HG03432 (cell line): ENCODE measurements at regions not wholly inside any gene's neighbourhood (a gene's known extent, or its start where the extent isn't known, plus 50 kb on each side); places are given as distances from the start of the nearest gene placed in this dataset.
"Not testable (repeated sequence)": the region's sequence is repeated elsewhere in the genome, so short reads cannot be mapped to it uniquely, and the experiment has no call there.

ENCODE experiments used
- ATAC-seq: cut with Tn5 transposase; IDR thresholded peaks from one replicate; pipeline ENCODE4 v1.9.1; 2021; ENCODE audit warnings: mild to moderate bottlenecking, moderate library complexity; ENCODE audit not compliant: unreplicated experiment

DNA sequence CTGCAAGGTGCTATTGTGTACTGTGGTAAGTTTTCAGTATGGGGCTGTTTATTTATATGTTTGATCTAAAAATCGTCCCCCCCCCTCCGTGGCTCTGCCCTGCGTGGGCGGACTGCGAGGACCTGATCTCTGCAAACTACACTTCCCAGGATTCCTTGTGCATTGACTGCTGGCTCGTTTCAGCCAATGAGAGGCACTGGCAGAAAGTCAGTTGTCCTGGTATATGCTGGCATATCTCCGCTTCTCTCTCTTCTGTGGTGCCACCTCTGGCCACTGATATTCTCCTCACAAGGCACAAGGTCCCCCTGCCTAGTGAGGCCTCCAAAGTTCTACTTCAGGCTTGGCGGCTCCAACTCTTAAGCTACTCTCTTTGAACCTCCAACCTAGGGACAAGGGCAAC lies 168.8 kb upstream of the ZFP42 start:
- ATAC-seq: no peak

DNA sequence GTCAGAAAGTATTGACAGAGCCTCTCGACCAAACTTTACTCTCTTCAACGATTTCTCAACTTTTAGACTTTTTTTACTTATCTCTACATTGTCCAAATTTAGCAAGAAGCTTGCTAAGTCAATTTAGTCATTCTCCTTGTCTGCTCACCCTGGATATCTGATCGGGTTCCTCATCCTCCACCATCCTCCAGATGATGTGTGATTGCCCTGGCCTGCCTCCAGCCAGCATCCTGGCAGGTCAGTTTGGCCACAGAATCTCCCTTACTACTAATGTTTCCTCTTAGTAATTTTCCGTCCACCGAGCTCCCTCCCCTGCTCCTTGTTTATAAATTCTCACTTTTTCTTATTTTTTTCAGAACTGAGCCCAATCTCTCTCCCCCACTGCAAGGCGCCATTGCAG lies 167.9 kb upstream of the ZFP42 start:
- ATAC-seq: no peak

DNA sequence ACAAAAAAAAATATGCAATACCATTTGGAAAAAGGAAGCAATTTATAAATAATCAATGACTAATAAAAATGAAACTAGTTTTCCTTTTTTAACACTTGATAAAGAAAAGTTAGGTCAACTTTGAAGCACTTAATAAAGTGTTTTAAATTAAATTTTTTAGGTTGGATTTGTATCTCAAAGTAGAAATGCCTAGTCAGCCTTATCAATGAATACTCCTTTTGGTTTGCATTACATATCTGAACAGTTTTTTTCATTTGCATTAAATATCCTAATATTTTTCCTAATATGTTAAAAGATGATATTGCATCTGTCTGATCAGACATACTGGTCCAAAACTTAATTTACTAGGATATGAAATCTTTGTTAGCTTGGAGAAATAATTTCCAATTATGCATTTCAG lies 155.8 kb upstream of the ZFP42 start:
- ATAC-seq: no peak

DNA sequence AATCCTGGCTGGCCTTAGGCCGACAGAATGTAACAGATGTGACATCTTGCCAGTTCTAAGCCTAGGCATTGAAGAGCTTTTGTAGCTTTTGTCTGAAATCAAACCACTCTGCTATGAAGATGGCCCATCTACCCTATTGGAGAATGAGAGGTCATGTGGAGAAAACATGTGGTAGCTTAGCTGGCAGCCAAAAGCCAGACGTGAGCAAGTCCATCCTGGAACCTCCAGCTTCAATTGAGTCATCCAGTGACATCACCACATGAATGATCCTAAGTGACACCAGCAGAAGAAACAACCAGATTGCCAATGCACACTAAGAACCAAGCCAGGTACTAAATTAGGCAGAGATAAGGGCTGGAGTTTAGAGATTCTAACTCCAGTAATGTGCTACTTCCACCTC lies 154.8 kb upstream of the ZFP42 start:
- no peak for ATAC-seq

DNA sequence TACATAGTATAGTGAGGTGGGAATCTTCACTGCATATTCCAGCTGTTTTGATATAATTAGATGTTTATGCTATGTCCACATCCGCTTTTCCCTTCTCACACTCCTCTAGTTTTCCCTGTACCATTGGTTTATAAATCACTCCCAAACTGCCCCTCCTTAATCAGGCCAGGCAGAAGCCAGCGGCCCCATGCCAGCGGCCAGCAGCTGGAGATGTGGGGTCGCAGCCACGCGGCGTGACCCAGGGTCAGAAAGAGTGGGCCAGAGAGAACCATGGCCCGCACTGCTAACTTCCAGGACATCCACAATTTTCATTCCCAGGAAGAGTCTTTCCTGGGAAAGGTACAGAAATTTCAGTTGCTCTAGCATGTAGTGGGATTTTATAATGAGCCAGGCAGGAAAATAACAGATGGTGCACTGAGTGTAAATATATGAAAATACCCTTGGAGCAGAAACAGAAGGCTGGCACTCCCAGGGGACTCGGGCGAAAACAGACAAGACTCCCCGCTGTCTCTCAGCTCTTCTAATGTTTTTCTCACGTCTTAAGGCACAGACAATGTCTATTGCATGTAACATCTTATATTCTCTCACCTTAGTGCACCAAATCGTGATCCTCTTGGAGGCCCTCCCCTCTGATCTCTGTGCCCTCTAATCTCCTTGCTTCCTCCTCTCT lies 145.9 kb upstream of the ZFP42 start:
- ATAC-seq: no peak

DNA sequence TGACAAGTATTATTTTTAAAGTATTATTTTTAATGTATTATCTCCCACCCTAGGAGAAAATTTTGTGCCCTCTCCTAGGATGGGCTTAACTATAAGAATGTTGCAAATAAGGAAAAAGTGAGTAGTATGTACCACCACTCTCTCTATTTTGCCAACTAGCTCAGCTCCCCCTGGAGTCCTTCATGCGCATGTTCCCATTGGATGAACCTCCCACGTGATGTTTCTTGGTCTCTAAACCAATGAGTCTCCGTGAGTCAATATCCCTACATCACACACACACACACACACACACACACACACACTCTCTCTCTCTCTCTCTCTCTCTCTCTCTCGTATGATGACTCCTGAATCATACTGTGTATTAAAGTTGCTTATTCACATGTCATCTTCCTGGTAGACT lies 129.7 kb upstream of the ZFP42 start:
- no peak for ATAC-seq

DNA sequence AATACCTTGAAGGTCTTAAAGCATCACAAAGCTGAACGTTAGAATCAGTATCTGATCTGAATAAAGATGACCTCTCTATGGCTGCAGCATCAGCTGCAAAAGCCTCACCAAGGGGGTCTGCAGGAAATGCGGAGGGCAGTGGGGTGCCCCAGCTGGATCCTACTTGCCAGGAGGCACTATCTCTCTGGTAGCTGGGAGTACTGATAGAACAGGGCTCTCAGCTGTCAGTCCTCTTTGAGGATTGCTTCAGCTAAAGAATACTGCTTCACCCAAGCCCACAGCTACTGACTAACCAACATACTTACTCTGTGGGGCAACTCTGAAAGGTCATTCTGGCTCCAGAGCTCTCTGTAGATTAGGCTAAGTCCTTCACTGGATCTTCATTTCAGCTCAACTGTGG lies 112.5 kb upstream of the ZFP42 start:
- ATAC-seq: no peak

DNA sequence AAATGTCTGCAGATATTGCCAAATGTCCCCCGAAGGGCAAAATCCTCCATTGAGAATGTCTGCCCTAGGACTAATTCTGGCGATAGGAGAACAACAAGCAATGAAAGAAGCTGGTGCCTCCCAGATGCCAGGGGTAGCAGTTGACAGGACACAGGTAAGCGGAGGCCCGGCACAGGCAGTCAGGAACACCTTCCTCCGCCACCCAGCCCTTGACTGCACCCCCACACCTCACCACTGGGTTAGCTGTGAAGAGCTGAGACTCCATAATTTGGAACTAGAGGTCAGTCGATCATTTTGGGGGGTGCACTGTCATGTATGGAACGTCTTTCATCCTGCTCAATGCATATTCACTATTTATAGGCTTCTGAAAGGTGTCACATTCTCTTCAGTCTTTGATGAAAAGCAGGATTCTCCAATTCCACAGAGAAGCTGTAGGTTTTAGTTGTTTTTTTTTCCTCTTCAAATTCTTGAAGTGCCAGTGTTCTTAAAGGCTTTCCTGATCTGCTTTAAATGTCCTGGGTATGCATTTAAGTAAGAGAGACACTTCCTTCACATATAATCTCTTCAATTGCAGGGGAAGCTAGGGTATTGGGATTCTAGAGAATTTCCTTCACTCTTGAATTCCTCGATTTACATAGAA lies 111.6 kb upstream of the ZFP42 start:
- ATAC-seq: no peak

DNA sequence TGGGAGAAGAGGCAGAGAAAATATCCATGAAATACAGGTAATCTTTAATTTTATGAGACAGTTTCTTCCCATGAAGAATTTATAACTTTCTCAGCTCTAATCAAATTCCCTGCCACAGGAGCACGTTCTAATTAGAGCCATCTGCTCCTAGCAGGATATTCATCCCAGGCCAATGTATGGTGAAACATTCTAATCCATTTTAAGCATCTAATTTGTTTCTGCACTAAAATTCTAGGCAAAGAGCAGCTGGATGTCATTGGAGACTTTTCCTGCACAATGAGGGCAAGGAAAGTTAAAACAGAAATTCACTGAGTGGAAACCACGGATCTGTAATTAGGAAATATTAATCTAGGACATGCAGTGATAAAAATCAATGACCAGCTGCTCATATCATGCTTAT lies 107.7 kb upstream of the ZFP42 start:
- ATAC-seq: no peak

DNA sequence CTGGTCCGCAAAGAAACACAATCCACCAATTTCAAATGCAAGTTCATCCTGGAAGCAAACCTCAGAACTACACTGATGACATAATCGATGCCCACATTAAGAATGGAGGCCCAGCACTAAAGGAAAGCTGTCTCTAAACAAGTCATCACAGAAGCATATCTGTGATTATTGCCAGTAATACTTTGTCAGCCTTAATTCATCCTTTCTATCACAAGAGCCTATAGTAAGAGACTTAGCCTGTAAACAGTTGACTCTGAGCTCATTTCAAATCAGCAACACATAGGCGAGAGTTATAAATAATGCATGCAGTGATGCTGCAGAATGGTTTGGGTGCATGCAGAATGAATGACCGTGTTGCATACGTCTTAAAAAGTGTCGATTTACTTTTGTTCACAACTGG lies 105.9 kb upstream of the ZFP42 start:
- no peak for ATAC-seq

DNA sequence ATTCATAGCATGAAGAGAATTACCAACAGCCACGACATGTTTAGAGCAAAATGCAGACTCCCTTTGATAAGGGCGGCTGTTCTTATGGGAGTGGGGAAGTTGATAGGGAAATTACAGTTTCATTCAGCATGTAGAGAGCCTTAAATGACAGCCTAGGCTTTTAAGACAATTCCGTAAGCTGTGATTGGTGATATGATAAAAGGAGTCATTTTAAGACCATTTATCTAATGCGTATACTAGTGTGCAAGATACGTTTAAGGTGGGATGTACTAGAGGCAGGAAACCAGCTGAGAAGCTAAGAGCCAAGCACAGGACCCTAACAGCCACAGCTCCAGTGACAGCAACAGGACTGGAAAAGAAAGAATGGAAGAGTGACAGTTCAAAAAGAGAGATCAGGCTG lies 102.2 kb upstream of the ZFP42 start:
- ATAC-seq: no peak

DNA sequence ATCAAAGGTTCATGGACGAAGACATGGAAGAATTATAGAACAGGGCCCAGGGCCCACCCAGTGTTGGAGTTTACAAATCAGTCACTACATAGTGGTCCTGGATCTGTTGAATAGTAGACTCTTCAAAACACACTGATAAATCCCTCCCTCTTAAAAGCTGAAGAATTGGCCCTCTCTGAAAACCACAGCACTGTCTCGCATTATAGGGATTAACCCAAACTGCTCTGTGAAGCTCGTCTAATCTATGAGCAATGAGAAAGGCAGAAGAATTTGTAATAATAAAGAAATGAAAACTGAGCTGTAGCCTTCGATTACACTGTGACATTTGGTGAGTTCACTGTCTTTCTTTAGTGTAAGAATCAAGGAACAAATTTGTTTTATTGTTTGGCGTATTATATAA lies 92.5 kb upstream of the ZFP42 start:
- no peak for ATAC-seq

DNA sequence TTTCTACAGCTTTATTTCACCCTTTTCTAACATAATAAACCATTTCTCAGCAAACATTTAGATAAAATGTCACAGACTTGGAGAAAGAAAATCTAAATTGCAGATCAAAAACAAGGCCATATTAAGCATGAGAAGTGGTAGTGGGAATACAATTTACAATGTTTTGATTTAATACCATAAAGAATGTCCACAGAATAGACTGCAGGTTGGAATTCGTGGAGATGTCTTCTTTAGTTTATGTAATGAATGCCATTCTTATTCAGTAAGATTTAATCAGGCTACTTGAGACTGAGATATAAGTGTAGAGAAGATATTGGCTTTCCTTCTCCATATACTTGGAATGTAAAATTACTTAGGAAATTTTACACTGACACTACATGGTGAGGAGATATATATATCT lies 91.9 kb upstream of the ZFP42 start:
- no peak for ATAC-seq

DNA sequence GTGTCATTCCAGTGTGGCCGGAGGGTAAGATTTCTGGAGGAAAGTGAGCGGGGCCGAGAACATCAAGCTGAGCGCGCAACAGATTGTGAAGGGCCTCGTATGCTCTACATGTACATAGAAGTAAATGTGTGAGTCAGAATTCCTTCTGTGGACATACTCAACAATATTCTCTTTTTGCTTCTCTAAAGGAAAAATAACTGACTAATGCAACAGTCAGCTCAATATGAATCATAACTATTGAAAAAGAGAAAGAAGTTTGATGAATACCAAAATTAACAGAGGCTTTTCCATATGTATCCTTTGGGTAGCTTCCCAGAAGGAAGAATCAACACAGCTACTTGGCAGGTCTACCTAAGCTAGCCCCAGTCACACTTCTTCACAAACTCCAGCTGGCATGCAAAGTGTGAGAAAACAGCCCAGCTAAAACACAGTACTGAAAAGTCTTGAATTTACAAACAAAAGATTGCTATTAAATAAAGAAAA lies 87.5 kb upstream of the ZFP42 start:
- no peak for ATAC-seq

DNA sequence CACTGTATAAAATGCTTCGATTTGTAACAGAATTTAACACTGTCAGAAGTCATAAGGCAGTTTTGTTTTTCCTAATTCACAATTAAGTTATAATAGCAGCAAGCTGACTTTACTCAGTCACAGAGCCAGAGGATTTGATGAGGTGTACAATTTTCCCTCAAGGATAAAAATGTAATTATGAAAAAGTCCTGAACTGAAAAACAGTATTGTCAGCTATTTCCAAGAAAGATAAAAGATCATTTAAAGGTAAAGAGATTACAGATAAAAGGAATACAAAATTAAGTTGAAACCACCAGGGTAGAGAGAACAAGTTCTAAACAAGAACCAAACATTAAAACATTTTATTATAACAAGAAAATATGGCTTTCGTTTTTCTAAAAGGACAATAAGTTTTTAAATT lies 86.8 kb upstream of the ZFP42 start:
- no peak for ATAC-seq

DNA sequence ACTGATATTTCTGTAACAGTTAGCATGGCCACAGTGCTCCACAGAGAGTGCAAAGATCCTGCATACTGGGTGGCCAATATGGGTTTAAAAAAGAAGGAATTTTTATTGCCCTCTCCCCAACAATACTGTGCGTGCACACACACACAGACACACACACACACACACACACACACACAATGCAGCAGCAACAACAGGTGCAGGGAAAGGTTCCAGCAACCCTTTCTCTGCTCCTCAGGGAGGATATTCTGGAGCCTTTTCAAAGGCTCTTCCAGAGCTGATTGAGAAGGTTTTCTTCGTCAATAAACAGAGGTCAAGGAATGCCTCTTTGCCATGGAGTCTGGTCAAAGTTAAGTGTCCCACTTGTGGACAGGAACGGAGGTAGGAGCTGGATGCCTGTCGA lies 84.8 kb upstream of the ZFP42 start:
- ATAC-seq: no peak

DNA sequence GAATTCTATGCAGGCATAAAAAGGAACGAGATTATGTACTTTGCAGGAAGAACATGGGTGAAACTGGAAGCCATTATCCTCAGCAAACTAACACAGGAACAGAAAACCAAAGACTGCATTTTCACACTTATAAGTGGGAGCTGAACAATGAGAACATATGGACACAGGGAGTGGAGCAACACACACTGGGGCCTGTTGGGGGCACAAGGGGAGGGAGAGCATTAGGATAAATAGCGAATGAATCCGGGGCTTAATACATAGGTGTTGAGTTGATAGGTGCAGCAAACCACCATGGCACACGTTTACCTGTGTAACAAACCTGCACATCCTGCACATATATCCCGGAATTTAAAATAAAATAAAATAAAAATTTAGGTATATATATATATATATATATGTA lies 80.2 kb upstream of the ZFP42 start:
- not testable (repeated sequence) for ATAC-seq

DNA sequence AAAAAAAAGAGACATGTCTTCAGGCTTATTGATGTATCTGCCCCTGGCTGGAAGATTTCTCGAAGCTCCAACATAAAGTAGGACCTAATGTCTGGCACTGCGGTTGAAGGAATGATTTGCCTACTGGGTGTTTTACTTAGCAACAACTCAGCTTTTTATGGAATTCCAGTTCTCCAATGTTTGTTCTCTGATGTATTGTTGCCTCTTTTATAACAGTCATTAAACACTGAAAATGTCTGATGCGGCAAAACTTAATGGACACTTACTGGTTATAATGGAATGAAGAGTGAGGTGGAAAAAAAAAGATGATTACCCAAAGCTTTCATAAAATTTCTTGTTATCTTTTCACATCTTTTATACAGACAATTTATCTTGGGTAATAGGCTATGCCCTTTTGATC lies 75.6 kb upstream of the ZFP42 start:
- no peak for ATAC-seq

DNA sequence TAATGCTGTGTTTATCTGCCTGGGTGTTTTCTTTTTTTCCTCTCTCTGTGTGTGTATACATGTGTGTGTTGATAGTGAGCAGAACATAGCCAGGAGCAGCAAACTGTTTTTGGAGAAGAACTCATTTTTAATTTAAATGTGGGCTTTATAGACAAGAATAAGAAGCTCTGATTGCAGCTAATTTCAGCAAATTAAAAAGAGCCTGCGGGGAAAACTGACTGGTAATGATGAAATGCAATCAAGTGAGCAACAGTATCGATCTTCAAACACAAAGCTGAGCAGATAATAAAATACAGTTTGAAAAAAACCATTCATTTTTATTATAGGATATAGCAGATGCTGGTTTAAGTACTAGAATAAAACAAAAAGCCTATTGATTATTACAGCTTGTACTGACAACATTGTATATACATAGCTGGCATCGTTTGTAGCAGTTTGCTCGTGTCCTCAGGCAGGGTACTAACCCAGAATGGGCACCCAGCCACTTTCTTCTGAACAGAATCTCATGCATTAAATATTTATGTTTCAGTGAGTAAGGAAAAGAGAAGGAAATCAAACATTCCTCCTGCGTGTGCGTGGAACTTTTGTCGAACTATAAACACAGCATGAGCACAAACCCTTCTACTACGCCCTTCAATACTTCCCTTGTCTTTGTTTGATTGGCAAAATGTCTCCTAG lies 73.5 kb upstream of the ZFP42 start:
- no peak for ATAC-seq

DNA sequence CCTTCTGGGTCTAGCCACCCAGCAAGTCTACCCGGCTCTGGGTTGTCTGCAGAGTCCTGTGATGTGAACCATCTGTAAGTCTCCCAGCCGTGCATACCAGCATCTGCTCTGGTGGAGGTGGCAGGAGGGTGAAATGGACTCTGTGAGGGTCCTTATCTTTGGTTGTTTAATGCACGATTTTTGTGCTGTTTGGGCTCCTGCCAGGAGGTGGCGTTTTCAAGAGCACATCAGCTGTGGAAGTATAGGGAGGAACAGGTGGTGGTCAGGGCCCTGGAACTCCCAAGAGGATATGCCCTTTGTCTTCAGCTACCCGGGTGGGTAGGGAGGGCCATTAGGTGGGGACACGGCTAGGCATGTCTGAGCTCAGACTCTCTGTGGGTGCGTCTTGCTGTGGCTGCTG lies 66.5 kb upstream of the ZFP42 start:
- no peak for ATAC-seq

DNA sequence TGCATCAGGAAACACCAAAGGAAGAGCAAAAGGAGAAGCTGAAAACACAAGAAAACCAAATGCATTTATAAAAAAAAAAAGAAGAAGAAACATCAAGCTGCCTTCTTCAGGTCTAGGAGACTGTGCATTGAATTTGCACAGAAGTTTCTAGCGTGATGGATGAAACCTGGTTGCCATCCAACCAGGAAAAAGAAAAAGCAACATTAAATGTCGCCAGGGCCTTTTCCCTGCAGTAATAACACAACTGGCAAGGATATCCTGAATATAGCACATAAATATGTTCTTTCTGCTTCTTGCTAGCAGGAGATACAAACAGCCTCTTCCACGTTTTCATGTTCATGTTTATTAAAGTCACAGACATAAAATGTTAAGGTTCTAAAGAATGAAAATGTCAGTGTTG lies 60.8 kb upstream of the ZFP42 start:
- ATAC-seq: no peak

DNA sequence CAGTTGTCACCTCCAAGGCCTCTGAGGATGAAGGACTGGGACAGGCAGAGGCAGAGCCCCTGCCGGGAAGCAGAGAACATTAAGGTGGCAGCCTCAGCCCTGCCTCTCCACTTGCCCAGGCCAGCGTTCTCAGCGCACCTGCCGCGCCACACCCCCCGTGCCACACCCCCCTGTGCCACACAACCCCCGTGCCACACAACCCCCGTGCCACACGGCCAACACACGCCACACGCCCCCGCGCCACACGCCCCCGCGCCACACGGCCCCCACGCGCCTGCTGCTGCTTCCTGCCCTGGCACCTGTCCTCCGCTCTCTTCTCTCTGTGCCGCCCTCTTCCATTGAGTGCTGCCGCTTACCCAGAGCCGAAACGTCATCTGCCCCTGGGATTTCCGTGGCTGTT lies 58.0 kb upstream of the ZFP42 start:
- ATAC-seq: no peak
